HG03571 (cell line): ENCODE measurements at regions not wholly inside any gene's neighbourhood (a gene's known extent, or its start where the extent isn't known, plus 50 kb on each side); places are given as distances from the start of the nearest gene placed in this dataset.

Source experiments
- ATAC-seq: cut with Tn5 transposase; IDR thresholded peaks from one replicate; pipeline ENCODE4 v1.9.1; 2021; ENCODE audit not compliant: unreplicated experiment

GRCh38 chr1:82487778-82488177, 687.0 kb downstream of the ADGRL2 start:
- ATAC-seq = no peak

GRCh38 chr1:82486969-82487368, 686.2 kb downstream of the ADGRL2 start:
- ATAC-seq = no peak

- ATAC-seq = no peak
Observed at GRCh38 chr1:82486468-82486867, 685.7 kb downstream of the ADGRL2 start.

GRCh38 chr1:82485591-82486369, 685.0 kb downstream of the ADGRL2 start:
- ATAC-seq = no peak

GRCh38 chr1:82483146-82483545, 682.4 kb downstream of the ADGRL2 start:
- no peak for ATAC-seq

GRCh38 chr1:82478916-82479315, 678.2 kb downstream of the ADGRL2 start:
- no peak for ATAC-seq

GRCh38 chr1:82472489-82473131, 671.9 kb downstream of the ADGRL2 start:
- no peak for ATAC-seq

GRCh38 chr1:82466891-82467290, 666.2 kb downstream of the ADGRL2 start:
- no peak for ATAC-seq

- ATAC-seq = no peak
Observed at GRCh38 chr1:82466416-82466815, 665.7 kb downstream of the ADGRL2 start.

GRCh38 chr1:82465024-82465423, 664.3 kb downstream of the ADGRL2 start:
- ATAC-seq = no peak

GRCh38 chr1:82464362-82465001, 663.7 kb downstream of the ADGRL2 start:
- no peak for ATAC-seq

- ATAC-seq = no peak
Observed at GRCh38 chr1:82463951-82464350, 663.2 kb downstream of the ADGRL2 start.

- ATAC-seq = no peak
Observed at GRCh38 chr1:82462366-82462765, 661.6 kb downstream of the ADGRL2 start.

GRCh38 chr1:82455342-82455741, 654.6 kb downstream of the ADGRL2 start:
- no peak for ATAC-seq

GRCh38 chr1:82454431-82454830, 653.7 kb downstream of the ADGRL2 start:
- no peak for ATAC-seq

- ATAC-seq = no peak
Observed at GRCh38 chr1:82453511-82454185, 652.9 kb downstream of the ADGRL2 start.

GRCh38 chr1:82452096-82452495, 651.4 kb downstream of the ADGRL2 start:
- ATAC-seq = no peak

- no peak for ATAC-seq
Observed at GRCh38 chr1:82451191-82451590, 650.5 kb downstream of the ADGRL2 start.

GRCh38 chr1:82449506-82450057, 648.8 kb downstream of the ADGRL2 start:
- no peak for ATAC-seq

- no peak for ATAC-seq
Observed at GRCh38 chr1:82446955-82447354, 646.2 kb downstream of the ADGRL2 start.

GRCh38 chr1:82446236-82446635, 645.5 kb downstream of the ADGRL2 start:
- ATAC-seq = no peak
